HepG2 (cell line): ENCODE measurements at regions not wholly inside any gene's neighbourhood (a gene's known extent, or its start where the extent isn't known, plus 50 kb on each side); places are given as distances from the start of the nearest gene placed in this dataset.

Experiments used
- AKAP8 ChIP-seq: sonication (generic); formaldehyde crosslinking; IDR thresholded peaks from 2 replicates; pipeline ENCODE4 v1.5.1; 2020; ENCODE audit warnings: mild to moderate bottlenecking, missing genetic modification reagents
- JUND ChIP-seq: sonication (generic); formaldehyde crosslinking; IDR thresholded peaks from 2 replicates; pipeline ENCODE4 v1.8.0; 2022; ENCODE audit warnings: mild to moderate bottlenecking, missing genetic modification reagents
- KLF12 ChIP-seq: sonication (generic); formaldehyde crosslinking; IDR thresholded peaks from 2 replicates; pipeline ENCODE4 v1.4.0; 2020; ENCODE audit warnings: missing genetic modification reagents, borderline replicate concordance
- MAZ ChIP-seq, 2 experiments: sonication (generic) in 1 of 2; formaldehyde crosslinking in 1 of 2; IDR thresholded peaks; 2 replicates each; pipeline versions ENCODE4 v1.5.0 to v1.6.1; 2012 to 2020; ENCODE audit warnings: low read depth in 2 of 2, mild to moderate bottlenecking in 2 of 2, borderline replicate concordance in 1 of 2, improper control_type of control experiment in 1 of 2, low read length in 1 of 2, missing genetic modification reagents in 1 of 2, moderate library complexity in 1 of 2
- POGZ ChIP-seq: sonication (generic); formaldehyde crosslinking; IDR thresholded peaks from 2 replicates; pipeline ENCODE4 v1.4.0; 2020; ENCODE audit warnings: mild to moderate bottlenecking, missing genetic modification reagents
- PRDM15 ChIP-seq: sonication (generic); formaldehyde crosslinking; IDR thresholded peaks from 2 replicates; pipeline ENCODE4 v1.4.0; 2020; ENCODE audit warnings: missing genetic modification reagents
- RARG ChIP-seq: sonication (generic); formaldehyde crosslinking; IDR thresholded peaks from 2 replicates; pipeline ENCODE4 v1.4.0; 2020; ENCODE audit warnings: low read depth, mild to moderate bottlenecking, missing genetic modification reagents
- SIN3B ChIP-seq: fragments of 150-350 bp; IDR thresholded peaks from 2 replicates; pipeline ENCODE4 v1.6.1; 2014; ENCODE audit warnings: low read length
- ZBTB26 ChIP-seq: IDR thresholded peaks from 2 replicates; pipeline ENCODE4 v1.6.1; 2016; ENCODE audit warnings: missing compliant biosample characterization, missing genetic modification reagents, borderline replicate concordance
- ZNF432 ChIP-seq: sonication (generic); formaldehyde crosslinking; IDR thresholded peaks from 2 replicates; pipeline ENCODE4 v1.5.0; 2020; ENCODE audit warnings: missing genetic modification reagents, mild to moderate bottlenecking, borderline replicate concordance
- ZNF775 ChIP-seq: sonication (generic); formaldehyde crosslinking; IDR thresholded peaks from 2 replicates; pipeline ENCODE4 v1.4.0; 2020; ENCODE audit warnings: missing genetic modification reagents, mild to moderate bottlenecking, moderate library complexity, borderline replicate concordance
- ZNF800 ChIP-seq: sonication (generic); formaldehyde crosslinking; IDR thresholded peaks from 2 replicates; pipeline ENCODE4 v1.4.0; 2020; ENCODE audit warnings: missing genetic modification reagents
- TF ChIP-seq, protein P1 (sequence below): sonication (generic); formaldehyde crosslinking; IDR thresholded peaks from 2 replicates; pipeline ENCODE4 v1.4.0; 2020; ENCODE audit warnings: missing genetic modification reagents
- TF ChIP-seq, protein P2 (sequence below): sonication (generic); formaldehyde crosslinking; IDR thresholded peaks from 2 replicates; pipeline ENCODE4 v1.4.0; 2020; ENCODE audit warnings: missing genetic modification reagents
- TF ChIP-seq, protein P3 (sequence below): sonication (generic); formaldehyde crosslinking; IDR thresholded peaks from 2 replicates; pipeline ENCODE4 v1.5.0; 2020; ENCODE audit warnings: missing genetic modification reagents, mild to moderate bottlenecking, borderline replicate concordance

DNA sequence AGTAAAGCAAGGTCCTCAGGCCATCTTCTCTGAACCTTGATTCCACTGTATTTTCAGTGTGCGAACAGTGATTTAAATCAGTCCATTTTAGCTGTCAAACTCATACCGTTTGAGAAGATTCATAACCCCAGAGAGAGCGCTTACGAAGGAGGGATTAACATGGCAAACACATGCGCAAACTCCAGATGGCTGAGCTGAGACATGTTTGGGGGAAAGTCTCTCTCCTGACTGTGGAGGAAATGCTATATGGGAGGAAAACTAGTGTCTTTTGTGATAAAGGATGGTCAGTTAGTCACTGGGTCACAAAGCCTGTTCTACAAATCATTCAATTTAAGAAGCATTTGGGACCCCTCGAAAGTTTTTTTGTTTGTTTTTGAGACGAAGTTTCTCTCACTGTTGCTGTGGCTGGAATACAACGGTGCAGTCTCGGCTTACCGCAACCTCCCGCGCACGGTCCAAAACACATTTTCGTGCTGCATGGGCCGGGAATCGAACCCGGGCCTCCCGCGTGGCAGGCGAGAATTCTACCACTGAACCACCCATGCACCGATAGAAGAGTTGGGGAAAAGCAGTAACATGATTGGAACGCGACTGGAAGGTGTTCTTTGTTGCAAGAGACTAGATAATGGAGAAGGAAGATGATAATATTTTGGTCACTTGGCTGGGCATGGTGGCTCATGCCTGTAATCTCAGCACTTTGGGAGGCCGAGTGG lies 58.4 kb upstream of the CXADR start (continued):
- no peak; the same call in 1 of the 2 replicates for TF ChIP-seq PRDM15
- TF ChIP-seq, protein P1, sequence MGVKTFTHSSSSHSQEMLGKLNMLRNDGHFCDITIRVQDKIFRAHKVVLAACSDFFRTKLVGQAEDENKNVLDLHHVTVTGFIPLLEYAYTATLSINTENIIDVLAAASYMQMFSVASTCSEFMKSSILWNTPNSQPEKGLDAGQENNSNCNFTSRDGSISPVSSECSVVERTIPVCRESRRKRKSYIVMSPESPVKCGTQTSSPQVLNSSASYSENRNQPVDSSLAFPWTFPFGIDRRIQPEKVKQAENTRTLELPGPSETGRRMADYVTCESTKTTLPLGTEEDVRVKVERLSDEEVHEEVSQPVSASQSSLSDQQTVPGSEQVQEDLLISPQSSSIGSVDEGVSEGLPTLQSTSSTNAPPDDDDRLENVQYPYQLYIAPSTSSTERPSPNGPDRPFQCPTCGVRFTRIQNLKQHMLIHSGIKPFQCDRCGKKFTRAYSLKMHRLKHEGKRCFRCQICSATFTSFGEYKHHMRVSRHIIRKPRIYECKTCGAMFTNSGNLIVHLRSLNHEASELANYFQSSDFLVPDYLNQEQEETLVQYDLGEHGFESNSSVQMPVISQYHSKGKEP (CRISPR knock-in tag) = peak; percentile 25; the same call in 1 of the 2 replicates
- TF ChIP-seq, protein P2, sequence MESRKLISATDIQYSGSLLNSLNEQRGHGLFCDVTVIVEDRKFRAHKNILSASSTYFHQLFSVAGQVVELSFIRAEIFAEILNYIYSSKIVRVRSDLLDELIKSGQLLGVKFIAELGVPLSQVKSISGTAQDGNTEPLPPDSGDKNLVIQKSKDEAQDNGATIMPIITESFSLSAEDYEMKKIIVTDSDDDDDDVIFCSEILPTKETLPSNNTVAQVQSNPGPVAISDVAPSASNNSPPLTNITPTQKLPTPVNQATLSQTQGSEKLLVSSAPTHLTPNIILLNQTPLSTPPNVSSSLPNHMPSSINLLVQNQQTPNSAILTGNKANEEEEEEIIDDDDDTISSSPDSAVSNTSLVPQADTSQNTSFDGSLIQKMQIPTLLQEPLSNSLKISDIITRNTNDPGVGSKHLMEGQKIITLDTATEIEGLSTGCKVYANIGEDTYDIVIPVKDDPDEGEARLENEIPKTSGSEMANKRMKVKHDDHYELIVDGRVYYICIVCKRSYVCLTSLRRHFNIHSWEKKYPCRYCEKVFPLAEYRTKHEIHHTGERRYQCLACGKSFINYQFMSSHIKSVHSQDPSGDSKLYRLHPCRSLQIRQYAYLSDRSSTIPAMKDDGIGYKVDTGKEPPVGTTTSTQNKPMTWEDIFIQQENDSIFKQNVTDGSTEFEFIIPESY (CRISPR knock-in tag) = peak; percentile 51; the same call in 1 of the 2 replicates
- no peak for TF ChIP-seq ZNF775
- TF ChIP-seq MAZ (IDR thresholded peaks at IDR 0.05; ENCODE audit: borderline replicate concordance, low read depth, low read length) = no peak
- TF ChIP-seq MAZ (CRISPR knock-in tag; IDR thresholded peaks at IDR 0.05; ENCODE audit: low read depth) = 0 out of 2 replicates have a peak, but pooled peaks have one; percentile 55
- TF ChIP-seq SIN3B = no peak
- TF ChIP-seq ZNF432 (CRISPR knock-in tag) = no peak
- peak; percentile 76; the same call in 1 of the 2 replicates for TF ChIP-seq KLF12
- TF ChIP-seq AKAP8 (CRISPR knock-in tag) = no peak
- peak; percentile 44; the same call in 1 of the 2 replicates for TF ChIP-seq ZNF800 (CRISPR knock-in tag)
- no peak for TF ChIP-seq RARG
- TF ChIP-seq JUND (CRISPR knock-in tag) = peak; percentile 33; the same call in 1 of the 2 replicates
- TF ChIP-seq, protein P3, sequence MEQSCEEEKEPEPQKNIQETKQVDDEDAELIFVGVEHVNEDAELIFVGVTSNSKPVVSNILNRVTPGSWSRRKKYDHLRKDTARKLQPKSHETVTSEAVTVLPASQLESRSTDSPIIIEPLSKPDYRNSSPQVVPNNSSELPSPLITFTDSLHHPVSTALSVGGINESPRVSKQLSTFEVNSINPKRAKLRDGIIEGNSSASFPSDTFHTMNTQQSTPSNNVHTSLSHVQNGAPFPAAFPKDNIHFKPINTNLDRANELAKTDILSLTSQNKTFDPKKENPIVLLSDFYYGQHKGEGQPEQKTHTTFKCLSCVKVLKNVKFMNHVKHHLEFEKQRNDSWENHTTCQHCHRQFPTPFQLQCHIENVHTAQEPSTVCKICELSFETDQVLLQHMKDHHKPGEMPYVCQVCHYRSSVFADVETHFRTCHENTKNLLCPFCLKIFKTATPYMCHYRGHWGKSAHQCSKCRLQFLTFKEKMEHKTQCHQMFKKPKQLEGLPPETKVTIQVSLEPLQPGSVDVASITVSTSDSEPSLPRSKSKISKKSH = peak; percentile 35; the same call in 1 of the 2 replicates
- peak; percentile 83 for TF ChIP-seq ZBTB26
- TF ChIP-seq POGZ = peak; percentile 90
